Neutrophil (primary cell): ENCODE measurements at regions not wholly inside any gene's neighbourhood (a gene's known extent, or its start where the extent isn't known, plus 50 kb on each side); places are given as distances from the start of the nearest gene placed in this dataset.

Experiments
- H3K27ac ChIP-seq: fragments of 200-600 bp; sonication (generic); 2 replicates; pipeline ENCODE4 v1.5.1; 2016; ENCODE audit warnings: mild to moderate bottlenecking, moderate library complexity
- H3K27me3 ChIP-seq: fragments of 200-600 bp; sonication (generic); 2 replicates; pipeline ENCODE4 v1.6.0; 2016; ENCODE audit warnings: mild to moderate bottlenecking
- H3K36me3 ChIP-seq: fragments of 200-600 bp; sonication (generic); 2 replicates; pipeline ENCODE4 v1.5.1; 2017
- H3K4me1 ChIP-seq, 2 experiments: fragments of 200-600 bp in 1 of 2; sonication (generic) in 1 of 2; 1 replicate in 1 of 2; 2 replicates in 1 of 2; pipeline versions ENCODE4 v1.5.1 to v1.6.1; 2013 to 2016; ENCODE audit warnings: low read depth in 1 of 2, low read length in 1 of 2, mild to moderate bottlenecking in 1 of 2, moderate library complexity in 1 of 2; ENCODE audit not compliant: control insufficient read depth in 1 of 2, insufficient read depth in 1 of 2
- H3K4me3 ChIP-seq, 2 experiments: fragments of 200-600 bp in 1 of 2; sonication (generic) in 1 of 2; 1 replicate in 1 of 2; 2 replicates in 1 of 2; pipeline ENCODE4 v1.5.1; 2013 to 2016; ENCODE audit warnings: low read depth in 1 of 2, low read length in 1 of 2, mild to moderate bottlenecking in 1 of 2, moderate library complexity in 1 of 2
- H3K9me3 ChIP-seq: fragments of 200-600 bp; sonication (generic); 2 replicates; pipeline ENCODE4 v1.5.1; 2016
- TF ChIP-seq, protein P1 (sequence below): fragments of 200-600 bp; sonication (generic); IDR thresholded peaks from 2 replicates; pipeline ENCODE4 v1.5.1; 2016; ENCODE audit warnings: antibody characterized with exemption

DNA sequence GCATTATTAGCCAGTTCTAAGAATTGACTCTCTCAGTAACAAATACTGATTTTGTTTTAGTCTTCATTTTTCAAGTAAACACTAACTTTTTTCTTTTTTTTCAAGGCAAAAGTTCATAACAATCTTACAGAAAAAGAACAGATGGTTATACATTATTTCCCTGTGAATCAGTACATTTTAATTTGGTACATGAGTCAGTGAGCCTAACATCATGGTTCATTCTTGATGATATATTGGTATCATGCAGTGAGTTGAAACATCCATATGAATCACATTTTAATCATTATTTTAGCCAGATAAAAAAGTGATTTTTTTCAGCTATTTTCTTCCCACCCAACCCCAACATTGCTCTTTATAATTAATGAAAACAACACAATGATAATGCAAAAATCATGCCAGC is 184.3 kb upstream of the TACR3 start:
- TF ChIP-seq, protein P1, sequence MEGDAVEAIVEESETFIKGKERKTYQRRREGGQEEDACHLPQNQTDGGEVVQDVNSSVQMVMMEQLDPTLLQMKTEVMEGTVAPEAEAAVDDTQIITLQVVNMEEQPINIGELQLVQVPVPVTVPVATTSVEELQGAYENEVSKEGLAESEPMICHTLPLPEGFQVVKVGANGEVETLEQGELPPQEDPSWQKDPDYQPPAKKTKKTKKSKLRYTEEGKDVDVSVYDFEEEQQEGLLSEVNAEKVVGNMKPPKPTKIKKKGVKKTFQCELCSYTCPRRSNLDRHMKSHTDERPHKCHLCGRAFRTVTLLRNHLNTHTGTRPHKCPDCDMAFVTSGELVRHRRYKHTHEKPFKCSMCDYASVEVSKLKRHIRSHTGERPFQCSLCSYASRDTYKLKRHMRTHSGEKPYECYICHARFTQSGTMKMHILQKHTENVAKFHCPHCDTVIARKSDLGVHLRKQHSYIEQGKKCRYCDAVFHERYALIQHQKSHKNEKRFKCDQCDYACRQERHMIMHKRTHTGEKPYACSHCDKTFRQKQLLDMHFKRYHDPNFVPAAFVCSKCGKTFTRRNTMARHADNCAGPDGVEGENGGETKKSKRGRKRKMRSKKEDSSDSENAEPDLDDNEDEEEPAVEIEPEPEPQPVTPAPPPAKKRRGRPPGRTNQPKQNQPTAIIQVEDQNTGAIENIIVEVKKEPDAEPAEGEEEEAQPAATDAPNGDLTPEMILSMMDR, result no peak
- no peaks in the 10 kb centered on the region for H3K9me3 ChIP-seq
- H3K27me3 ChIP-seq, result no peaks in the 10 kb centered on the region
- H3K4me1 ChIP-seq, result no peaks in the 10 kb centered on the region
- no peak overlapping the region for H3K27ac ChIP-seq
- no peak overlapping the region for H3K4me3 ChIP-seq
- no peaks in the 10 kb centered on the region for H3K36me3 ChIP-seq

DNA sequence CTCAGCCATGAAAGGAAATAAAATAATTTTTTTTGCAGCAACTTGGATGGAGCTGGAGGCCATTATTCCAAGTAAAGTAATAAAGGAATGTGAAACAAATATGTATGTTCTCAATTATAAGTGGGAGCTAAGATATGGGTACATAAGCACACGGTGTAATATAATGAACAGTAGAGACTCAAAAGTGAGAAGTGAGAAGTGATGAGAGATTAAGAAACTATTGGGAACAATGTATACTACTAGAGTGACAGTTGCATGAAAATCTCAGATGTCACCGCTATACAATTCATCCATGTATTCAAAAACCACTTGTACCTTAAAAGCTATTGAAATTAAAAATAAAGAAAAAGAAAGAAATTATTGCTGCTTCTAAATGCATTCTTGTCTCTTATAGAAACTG is 182.9 kb upstream of the TACR3 start:
- Histone ChIP-seq H3K9me3 (no peaks in the 10 kb centered on the region), H3K4me1 (no peaks in the 10 kb centered on the region), H3K4me3 (no peak overlapping the region), H3K27me3 (no peaks in the 10 kb centered on the region), H3K36me3 (no peaks in the 10 kb centered on the region), H3K27ac (no peak overlapping the region)
- TF ChIP-seq, protein P1, result no peak

DNA sequence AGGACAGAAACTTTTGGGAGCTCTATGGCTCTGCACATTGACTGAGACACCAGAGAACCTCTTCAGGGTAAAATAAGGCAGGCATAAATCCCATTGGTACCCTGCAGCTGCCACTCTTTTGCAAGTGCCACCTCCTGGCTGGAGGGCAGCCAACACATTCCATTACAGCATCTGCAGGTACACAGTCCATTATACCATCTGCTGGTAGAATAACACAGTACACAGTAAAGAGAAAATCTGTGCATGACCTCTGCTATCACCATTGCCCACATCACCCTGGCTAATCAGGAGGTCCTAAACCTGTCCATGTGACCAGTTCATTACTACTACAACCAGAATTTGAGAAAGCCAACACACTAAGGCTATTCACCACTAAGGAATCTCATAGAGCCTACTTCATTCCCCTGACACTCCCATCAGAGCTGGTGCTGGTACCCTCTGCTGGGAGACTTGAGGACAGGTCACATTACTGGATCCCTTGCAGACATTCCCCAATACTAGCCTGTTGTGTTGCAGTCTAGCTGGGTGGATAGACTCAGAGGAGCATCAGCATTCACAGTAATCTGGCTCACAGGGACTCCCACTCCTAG is 176.2 kb upstream of the TACR3 start:
- Histone ChIP-seq H3K4me3 (no peak overlapping the region), H3K4me1 (no peaks in the 10 kb centered on the region), H3K9me3 (no peaks in the 10 kb centered on the region), H3K36me3 (no peaks in the 10 kb centered on the region), H3K27ac (no peak overlapping the region), H3K27me3 (no peaks in the 10 kb centered on the region)
- TF ChIP-seq, protein P1, result no peak

DNA sequence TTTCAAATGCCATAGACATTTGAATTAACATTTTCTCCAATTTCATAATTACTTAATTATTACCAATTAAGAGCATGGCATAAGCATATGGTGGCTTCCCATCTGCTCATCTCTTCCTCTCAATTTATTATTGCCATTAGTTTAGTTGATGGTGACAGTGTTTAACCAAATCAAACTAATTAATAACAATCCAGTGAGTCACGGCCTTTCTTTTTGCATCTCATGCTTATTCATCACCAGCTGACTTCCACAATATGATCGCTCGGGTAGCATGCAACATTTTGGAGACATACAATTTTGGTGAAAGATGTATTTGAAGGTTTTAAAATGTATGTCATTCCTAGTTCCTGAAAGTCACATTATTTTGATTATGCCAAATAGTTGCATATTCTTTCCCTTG is 172.8 kb upstream of the TACR3 start:
- Histone ChIP-seq H3K27me3 (no peaks in the 10 kb centered on the region), H3K27ac (no peak overlapping the region), H3K4me3 (no peak overlapping the region), H3K36me3 (no peaks in the 10 kb centered on the region), H3K4me1 (no peaks in the 10 kb centered on the region), H3K9me3 (no peaks in the 10 kb centered on the region)
- TF ChIP-seq, protein P1, result no peak

DNA sequence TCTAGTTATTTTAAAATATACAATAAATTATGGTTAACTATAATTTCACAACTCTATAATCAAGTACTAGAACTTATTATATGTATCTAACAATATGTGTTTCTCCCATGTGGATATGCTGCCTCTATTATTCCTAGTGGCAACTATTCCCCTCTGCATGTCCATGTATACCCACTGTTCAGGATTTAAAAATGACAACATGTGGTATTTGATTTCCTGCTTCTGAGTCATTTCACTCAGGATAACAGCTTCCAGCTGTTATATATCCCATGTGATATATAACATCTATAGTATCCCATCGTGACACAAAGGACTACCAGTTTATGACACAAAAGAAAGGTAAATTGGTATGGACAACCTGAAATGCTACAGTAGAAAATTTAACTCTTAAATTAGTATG is 167.4 kb upstream of the TACR3 start:
- TF ChIP-seq, protein P1, result no peak
- no peak overlapping the region for H3K27ac ChIP-seq
- no peaks in the 10 kb centered on the region for H3K27me3 ChIP-seq
- no peaks in the 10 kb centered on the region for H3K36me3 ChIP-seq
- H3K4me3 ChIP-seq, result no peak overlapping the region
- no peaks in the 10 kb centered on the region for H3K9me3 ChIP-seq
- H3K4me1 ChIP-seq, result no peaks in the 10 kb centered on the region

DNA sequence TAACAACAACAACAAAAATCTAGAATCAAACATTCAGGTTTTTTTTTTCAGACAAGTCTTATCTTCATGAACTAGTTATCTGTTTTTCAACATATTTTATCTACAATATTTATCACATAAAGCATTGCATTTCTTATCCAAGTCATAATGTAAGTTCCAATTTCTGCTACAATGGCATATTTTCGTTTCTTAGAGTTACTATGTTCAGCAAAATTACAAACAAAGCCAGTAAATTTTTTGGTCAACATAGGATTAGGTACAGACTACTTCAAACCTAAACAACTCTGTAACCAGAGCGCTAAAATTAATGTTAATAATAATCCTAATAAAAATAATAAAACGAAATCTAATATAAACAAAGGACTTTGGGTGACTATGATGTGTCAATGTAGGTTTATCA is 165.4 kb upstream of the TACR3 start:
- Histone ChIP-seq H3K27ac (no peak overlapping the region), H3K27me3 (no peaks in the 10 kb centered on the region), H3K4me3 (no peak overlapping the region), H3K36me3 (no peaks in the 10 kb centered on the region), H3K4me1 (no peaks in the 10 kb centered on the region), H3K9me3 (no peaks in the 10 kb centered on the region)
- TF ChIP-seq, protein P1, result no peak
